GM18873 (cell line): ENCODE measurements at regions not wholly inside any gene's neighbourhood (a gene's known extent, or its start where the extent isn't known, plus 50 kb on each side); places are given as distances from the start of the nearest gene placed in this dataset.
A peak's percentile ranks its signal among the peaks of the same experiment; 100 is the strongest.

Experiments
- ATAC-seq: cut with Tn5 transposase; IDR thresholded peaks from one replicate; pipeline ENCODE4 v1.9.1; 2021; ENCODE audit warnings: mild to moderate bottlenecking, moderate library complexity, moderate number of reproducible peaks; ENCODE audit not compliant: unreplicated experiment, low FRiP score

DNA sequence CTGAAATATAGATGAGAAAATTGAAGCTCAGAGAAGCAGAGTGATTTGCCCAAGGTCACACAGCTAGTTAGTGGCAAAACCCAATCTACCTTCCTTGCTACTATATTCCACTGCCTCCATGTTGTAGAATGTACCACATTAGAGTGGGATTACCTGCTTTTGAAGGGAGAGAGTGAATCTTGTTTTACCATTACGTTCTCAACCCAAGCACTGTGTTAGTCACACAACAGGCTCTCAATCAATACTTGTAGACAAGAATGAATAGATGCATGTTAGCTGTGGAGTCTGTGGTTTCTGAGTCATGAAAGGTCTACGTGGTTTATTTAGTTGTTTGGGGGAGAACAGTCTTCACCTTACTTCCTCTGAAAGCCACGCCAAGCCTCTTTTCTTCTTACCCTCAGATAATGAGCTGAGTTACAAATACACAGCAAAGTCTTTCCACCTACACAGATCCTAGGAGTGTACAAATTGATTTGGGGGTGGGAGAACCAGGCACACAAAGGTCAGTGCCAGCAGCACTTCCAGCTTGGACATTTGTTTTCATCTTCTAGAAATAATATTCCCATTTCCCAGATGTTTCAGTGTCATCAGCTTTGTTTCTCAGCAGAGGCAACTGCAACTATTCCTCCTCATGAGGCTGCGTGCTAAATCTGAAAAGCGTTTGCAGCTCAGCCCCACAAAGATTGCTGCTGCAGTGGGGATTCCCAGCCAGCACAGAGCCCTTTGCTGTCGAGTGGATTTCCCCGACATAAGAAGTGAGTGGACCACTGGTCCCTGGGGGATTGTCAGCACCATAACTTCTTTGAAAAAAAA lies 71.5 kb upstream of the ADO start:
- peak; percentile 84 for ATAC-seq

DNA sequence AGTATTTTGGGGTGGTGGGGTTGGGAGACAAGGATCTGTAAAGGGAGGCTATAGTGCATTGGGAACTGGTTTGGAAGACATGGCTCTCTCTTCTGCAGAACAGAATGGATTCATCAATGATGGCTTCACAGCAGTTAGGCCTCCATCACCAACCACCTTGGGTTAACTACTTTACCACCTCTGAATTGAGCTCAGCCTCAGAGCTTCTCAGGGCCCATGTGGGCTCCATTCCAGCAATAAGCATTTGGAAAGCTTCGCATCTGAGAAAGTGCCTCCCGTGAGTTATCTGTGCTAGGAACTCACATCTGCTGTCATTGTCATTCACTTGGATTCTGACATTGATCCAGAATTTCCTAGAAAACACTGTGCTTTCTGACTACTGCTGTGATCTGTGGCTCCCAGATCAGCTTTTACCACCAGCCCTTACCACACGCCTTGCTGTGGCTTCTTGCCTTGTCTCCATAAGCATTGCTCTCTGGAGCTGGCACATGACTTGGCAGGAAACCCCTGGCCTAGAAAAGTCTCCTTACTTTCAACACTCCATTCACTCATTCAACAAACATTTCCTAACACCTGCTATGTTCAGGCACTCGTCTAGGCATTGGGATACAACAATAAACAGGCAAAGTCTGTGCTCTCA lies 70.7 kb upstream of the ADO start:
- ATAC-seq, result no peak

DNA sequence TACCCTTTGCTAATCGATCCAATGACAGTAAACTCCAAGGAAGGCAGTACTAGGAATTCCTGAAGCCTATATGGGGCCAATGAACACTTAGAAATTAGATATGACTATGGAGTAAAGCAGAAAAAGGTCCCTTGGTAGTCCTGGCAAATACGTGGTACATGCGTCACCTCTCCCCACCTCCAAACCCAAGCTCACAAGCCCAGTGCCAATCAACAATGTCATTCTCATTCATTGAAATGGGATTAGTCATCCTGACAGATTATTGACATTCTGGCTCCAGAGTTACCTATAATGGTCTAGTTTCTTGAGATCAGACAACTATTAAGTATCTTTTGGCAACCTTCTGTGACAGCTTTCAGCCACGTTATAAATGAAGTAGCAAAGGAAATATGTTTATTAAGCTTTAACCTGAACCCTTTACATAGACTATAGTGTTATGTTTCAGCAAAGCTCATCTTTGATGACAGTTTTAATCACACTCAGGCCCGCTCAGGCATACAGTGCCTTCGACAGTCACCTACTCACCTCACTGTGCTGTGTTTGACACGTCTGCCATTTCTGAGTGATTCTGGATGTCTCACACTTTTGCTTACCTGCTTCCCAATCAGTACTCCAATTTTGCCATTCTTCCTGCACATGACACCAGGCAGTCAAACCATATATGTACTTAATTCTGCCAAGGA lies 69.6 kb upstream of the ADO start:
- ATAC-seq, result no peak

DNA sequence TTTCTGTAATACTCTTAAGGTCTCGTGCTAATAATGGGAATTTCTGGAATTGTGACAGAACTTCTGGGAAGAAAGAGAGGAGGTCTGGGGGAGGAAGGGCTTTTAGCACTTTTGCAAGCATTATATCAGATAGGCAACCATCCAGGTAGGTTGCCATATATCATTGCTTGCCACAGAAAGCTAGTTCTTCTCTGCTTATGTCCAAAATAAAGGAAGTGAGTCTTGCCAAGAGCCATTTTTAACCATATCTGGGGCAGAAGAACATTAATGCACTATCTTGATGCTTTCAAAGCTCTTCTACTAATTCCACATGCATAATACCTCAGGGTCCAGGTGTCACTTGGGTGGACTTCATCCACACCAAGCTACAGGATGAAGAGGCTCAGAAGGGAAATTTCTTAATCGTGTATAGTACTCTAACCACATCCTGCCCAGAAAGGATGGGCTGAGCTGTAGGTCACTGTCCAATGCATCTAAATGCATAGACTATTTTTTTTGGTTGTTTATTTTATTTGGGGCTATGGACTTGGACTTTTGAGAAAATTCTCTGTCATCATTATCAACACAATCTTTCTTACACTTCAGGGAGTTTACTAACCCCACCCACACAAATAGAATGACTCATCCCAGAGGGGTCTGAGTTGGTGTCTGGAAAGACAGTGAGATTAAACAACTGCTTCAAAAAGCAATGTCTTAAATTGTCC lies 68.9 kb upstream of the ADO start:
- ATAC-seq, result peak; percentile 51

DNA sequence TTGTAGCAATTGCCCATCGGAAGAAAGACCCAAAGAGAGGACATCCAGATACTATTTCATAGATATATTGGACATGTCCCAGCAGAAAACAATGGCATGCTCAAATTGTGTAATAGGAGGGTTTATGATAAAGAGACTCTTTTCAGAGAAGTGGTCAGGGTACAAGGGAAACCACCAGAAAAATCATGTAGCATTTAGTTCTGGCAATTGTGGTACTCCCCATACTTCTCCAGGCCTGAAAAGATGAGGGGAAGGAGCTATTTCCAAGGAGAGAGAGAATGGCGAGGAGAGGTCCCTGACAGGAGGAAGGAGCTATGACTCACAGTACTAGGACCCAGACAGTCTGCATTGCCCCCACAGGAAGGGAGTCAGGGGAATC lies 68.4 kb upstream of the ADO start:
- ATAC-seq, result no peak

DNA sequence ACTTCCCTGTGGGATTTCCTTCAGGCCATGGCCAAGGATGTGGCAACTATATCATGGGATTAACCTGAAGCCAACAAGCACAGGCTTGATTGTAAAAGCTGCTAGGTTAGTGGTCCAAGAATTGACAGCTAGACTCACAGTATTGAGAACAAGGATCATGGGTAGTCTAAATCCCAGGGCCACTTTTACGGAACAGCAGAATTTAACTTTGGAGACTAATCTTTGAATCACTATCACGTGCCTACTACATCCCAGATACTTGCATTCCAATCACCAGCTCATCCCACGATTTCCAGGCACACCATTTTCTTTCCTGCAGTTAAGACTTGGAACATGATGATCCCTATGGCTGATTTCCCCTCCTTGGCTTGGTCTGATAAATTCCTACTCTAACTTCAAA lies 65.6 kb upstream of the ADO start:
- no peak for ATAC-seq

DNA sequence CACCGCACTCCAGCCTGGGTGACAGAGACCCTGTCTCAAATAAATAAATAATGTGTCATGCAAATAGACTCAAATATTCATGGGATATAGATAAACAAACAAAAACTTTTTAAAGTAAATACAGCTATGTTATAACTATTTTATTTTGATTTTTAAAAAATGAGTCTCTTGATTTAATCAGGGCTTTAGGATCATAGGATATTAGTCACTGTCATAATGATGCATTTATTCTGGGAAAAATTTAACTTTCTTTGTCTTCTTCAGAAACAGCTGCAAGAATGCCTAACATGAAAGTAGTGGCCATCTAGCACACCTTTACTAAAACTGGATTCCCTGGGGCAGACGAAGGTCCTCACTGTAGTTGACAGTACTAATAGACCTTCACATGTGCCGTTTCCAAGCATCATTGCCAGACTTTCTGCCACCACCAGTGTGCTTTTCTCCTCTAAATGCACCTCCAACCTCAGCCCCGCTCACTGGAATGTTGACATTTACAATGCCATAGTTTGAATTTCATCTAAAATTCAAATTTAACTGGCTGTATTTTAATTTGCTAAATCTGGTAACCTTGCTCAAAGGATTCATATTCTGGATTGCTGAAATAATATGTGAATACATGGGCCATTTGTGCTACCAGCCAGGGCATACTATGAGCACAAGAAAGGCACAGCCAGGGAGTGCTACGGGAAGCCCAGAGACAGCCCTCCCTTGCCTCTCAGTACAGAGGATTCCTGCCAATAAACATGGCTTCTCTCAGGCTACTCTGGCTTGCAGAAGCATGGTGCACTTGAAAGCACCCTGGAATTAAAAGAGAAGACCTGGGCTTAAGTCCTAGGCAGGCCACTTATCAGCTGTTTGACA lies 63.4 kb upstream of the ADO start:
- ATAC-seq, result no peak

DNA sequence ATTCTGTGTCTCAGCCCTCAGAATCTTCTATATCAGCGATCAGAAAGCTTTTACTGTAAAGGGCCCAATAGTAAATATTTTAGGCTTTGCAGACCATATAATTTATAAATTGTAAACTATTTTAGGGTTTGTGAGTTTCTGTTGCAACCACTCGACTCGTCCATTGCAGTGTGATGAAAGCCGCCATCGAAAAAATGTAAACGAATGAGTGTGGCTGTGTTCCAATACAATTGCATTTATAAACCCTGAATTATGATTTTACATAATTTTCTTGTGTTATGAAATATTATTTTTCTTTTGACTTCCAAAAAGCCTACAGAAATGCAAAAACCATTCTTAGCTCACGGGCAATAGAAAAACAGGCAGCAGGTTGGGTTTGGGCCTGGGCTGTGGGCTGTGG lies 62.5 kb upstream of the ADO start:
- no peak for ATAC-seq

DNA sequence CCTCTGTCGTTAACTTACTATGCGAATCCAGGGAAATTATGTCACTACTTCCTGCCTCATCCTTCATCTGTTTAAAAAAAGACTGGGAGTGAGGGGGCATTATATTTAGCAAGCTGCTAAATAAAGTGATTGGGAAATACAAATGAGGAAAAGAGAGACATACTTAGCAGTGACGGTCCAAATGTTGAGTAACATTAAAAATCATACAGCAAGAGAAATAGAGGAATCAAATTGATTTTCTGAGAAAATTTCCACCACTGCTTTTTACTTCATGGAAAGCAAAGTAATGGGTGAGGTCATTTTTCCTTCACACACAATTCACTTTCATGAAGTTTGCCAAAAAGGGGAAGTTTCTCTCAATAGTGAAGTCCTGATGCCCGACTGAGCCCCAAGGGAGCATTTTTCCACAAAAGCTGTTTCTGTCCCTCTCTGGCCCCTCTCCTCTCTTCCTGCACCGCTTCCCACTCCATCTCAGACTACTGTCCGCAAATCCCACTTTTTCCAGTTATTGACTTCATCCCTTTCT lies 61.9 kb upstream of the ADO start:
- ATAC-seq, result no peak

DNA sequence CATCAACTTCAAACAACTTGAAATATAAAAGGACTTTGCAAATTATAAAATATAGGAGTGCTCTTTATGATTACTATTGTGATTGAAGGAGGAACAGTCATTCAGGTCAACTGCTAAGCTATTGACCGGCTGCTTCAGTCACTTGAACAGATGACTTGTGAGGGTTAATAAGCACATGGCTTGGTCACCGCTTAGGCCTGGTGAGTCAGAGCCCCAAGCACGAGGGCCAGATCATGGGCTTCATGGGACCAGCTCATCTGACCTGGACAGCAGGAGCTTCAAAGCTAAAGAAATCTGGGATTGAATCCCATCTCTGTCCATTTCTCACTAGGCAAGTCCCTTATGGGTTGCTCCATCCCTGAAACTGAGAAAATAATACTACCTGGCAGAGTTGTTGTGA lies 60.4 kb upstream of the ADO start:
- no peak for ATAC-seq

DNA sequence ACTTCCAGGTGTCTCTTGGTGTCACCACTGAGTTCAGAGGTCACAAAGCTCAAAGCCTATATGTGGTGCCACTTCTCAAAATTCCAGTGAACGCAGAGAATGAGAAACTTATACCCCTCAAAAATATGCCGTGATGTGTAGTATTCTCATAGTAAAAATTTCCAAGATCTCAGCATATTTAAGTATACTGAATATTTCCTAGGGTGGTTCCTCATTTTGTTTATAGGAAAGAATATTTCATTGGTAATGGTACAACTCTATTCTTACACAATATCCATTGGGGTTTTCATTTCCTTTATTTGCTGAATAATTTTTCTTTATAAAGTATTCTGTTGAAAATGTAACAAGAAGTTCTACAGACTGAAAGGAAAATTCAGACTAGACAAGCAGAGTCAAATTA lies 58.9 kb upstream of the ADO start:
- ATAC-seq, result no peak

DNA sequence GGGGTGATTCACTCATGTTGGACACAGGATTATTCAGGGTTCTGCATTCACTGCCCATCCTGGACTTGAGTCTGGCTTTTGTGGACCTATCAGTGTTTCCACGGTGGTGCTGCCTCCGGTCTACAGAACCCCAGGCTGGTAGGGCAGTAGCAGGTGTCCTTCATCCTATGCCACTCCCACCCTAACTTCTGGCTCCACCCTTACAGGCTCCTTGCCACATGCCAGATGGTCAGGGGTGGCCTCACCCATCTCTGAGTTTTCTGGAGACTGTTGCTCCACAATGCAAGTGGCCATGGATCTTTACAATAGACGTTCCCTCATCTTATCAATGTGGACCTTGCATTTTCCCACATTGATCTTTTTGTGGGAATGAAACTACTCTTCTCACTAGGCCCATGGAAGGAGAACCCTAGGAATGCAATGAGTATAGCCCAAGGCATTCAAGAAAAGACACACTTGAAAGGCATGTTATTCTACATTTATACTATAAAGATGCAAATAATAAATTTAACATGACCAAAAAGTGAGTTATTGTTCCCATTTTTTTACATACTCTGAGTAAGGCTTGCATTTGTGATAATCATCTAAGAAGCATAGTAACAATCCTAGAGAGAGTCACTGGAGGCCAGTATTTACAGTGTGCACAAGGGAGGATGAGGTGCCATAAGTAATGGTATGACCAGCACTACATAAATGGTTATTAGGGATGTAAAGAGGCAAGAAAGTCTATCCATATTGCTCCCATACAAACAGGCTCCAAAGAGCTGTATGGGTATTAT lies 57.4 kb upstream of the ADO start:
- no peak for ATAC-seq

DNA sequence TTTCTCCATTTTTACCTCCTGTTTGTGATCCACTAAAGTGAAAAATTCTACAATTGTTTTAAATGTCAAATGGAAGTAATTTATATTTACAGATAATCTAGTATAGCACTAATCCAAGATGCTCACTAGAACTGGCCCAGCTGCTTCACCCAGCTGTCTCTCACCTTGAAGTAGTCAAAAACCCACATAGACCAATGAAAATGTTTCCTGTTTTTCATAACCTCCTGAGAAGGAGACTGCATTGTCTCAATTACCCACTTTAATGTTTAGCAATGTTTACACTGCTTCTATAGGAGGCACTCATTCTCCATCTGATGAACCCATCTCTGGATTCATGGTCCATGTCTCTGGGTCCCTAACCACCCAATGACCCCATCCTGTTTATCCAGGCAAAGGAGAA lies 56.1 kb upstream of the ADO start:
- no peak for ATAC-seq

DNA sequence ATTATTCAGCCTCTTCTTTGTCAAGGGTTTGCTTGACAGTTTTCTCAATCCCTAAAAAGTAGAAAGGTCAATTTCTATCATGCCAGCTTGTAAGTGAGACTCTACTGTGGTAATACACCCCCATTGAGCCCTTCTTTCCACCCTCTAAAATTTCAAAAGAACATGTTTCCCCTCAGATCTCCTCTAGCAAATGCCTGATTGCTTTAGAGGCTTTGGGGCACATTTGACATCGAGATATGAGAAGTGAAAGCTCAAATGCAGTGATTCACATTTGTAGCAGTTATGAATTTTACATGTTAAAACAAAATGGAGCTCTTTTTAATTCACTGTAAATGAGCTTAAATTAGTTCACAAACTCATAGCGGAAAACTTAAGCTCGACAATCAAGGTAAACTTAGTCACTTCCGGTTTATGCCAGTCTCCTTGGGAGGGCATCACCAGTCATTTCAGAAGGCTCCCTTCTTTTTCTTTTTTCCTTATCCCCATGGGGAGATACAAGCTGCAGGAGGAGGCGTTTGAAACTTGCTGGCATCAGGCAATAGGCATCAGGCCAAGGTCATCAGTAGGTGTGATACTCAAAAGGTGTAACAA lies 55.3 kb upstream of the ADO start:
- ATAC-seq, result no peak
